A549 (cell line): ENCODE measurements at regions not wholly inside any gene's neighbourhood (a gene's known extent, or its start where the extent isn't known, plus 50 kb on each side); places are given as distances from the start of the nearest gene placed in this dataset.

Experiments
- ATAC-seq, 2 experiments: fragments of 200-7000 bp in 1 of 2; fragments of >200 bp in 1 of 2; cut with Nextera tagmentation in 1 of 2; cut with Tn5 transposase in 1 of 2; 3 replicates each; pipeline versions ENCODE4 v1.8.0 to v1.9.1; 2018 to 2020; ENCODE audit warnings: mild to moderate bottlenecking in 1 of 2, moderate library complexity in 1 of 2
- CTCF ChIA-PET: fragments of 300-600 bp; sonication (Branson Sonifier 250); formaldehyde crosslinking; extraction: SDS; loops from one replicate; lab custom pipeline; 2021; ENCODE audit warnings: antibody characterized with exemption, inconsistent platforms; lab: Yijun Ruan, JAX
- POLR2A ChIA-PET: fragments of 350-600 bp; formaldehyde crosslinking; extraction: SDS; loops from one replicate; lab custom pipeline; 2021; ENCODE audit warnings: antibody characterized with exemption, inconsistent platforms; lab: Yijun Ruan, JAX
- DNase-seq, 2 experiments: peaks; one replicate each; pipeline versions ENCODE4 v3.0.0 to v3.0.0-alpha.2; 2011 to 2016; ENCODE audit warnings: low read depth in 1 of 2, low spot score in 1 of 2
- FAIRE-seq: peaks from 2 replicates; lab custom pipeline; 2011; peaks lifted over from hg19 to GRCh38; lab: Jason Lieb, UNC
- H3K27ac ChIP-seq, 2 experiments: fragments of >200 bp; sonication (Bioruptor Twin); formaldehyde crosslinking; 3 replicates each; pipeline ENCODE4 v1.5.1; 2016 to 2017
- H3K4me1 ChIP-seq: fragments of >200 bp; sonication (Bioruptor Twin); formaldehyde crosslinking; 3 replicates; pipeline ENCODE4 v1.6.1; 2016
- H3K4me2 ChIP-seq: fragments of >200 bp; sonication (Bioruptor Twin); formaldehyde crosslinking; 3 replicates; pipeline ENCODE4 v1.6.1; 2016
- H3K4me3 ChIP-seq: fragments of >200 bp; sonication (Bioruptor Twin); formaldehyde crosslinking; 3 replicates; pipeline ENCODE4 v1.5.1; 2016
- H3K9me3 ChIP-seq: fragments of >200 bp; sonication (Bioruptor Twin); formaldehyde crosslinking; 3 replicates; pipeline ENCODE4 v1.6.1; 2016
- BHLHE40 ChIP-seq: IDR thresholded peaks from 2 replicates; pipeline ENCODE4 v1.6.1; 2012; ENCODE audit warnings: low read depth, low read length, inconsistent platforms
- CBX2 ChIP-seq: fragments of 200-600 bp; sonication (generic); IDR thresholded peaks from 2 replicates; pipeline ENCODE4 v1.6.1; 2016; ENCODE audit warnings: low read depth, mild to moderate bottlenecking, borderline replicate concordance
- CHD2 ChIP-seq: fragments of 150-350 bp; IDR thresholded peaks from 2 replicates; pipeline ENCODE4 v1.6.1; 2014; ENCODE audit warnings: low read length; ENCODE audit not compliant: partially characterized antibody
- CHD4 ChIP-seq: fragments of 200-600 bp; sonication (generic); IDR thresholded peaks from 2 replicates; pipeline ENCODE4 v1.6.1; 2016; ENCODE audit warnings: antibody characterized with exemption, mild to moderate bottlenecking, borderline replicate concordance
- CTCF ChIP-seq: fragments of >200 bp; sonication (Bioruptor Twin); formaldehyde crosslinking; IDR thresholded peaks from 3 replicates; pipeline ENCODE4 v1.5.1; 2016
- E2F6 ChIP-seq: IDR thresholded peaks from 2 replicates; pipeline ENCODE4 v1.6.1; 2012; ENCODE audit warnings: low read depth, borderline replicate concordance
- EHF ChIP-seq: fragments of 250-450 bp; sonication (Bioruptor Pico); IDR thresholded peaks from 2 replicates; pipeline ENCODE4 v1.5.0; 2020; ENCODE audit warnings: mild to moderate bottlenecking
- EP300 ChIP-seq, 2 experiments: fragments of >200 bp; sonication (Bioruptor Twin); formaldehyde crosslinking; IDR thresholded peaks; 2 replicates in 1 of 2; 3 replicates in 1 of 2; pipeline ENCODE4 v1.6.1; 2016 to 2017
- FOSB ChIP-seq: fragments of 250-450 bp; sonication (Bioruptor Pico); IDR thresholded peaks from 2 replicates; pipeline ENCODE4 v1.5.0; 2020; ENCODE audit warnings: mild to moderate bottlenecking, moderate library complexity
- HDAC2 ChIP-seq: fragments of 200-600 bp; sonication (generic); IDR thresholded peaks from 2 replicates; pipeline ENCODE4 v1.6.1; 2016
- HES2 ChIP-seq: fragments of >200 bp; sonication (Bioruptor Twin); formaldehyde crosslinking; IDR thresholded peaks from 2 replicates; pipeline ENCODE4 v1.6.1; 2016
- HEYL ChIP-seq: fragments of 250-450 bp; sonication (Bioruptor Pico); IDR thresholded peaks from 2 replicates; pipeline ENCODE4 v1.8.0; 2021; ENCODE audit warnings: mild to moderate bottlenecking, moderate library complexity
- KDM1A ChIP-seq: fragments of 200-600 bp; sonication (generic); IDR thresholded peaks from 2 replicates; pipeline ENCODE4 v1.6.1; 2016; ENCODE audit warnings: low read depth, mild to moderate bottlenecking
- KDM5A ChIP-seq: fragments of 200-600 bp; sonication (generic); IDR thresholded peaks from 2 replicates; pipeline ENCODE4 v1.6.1; 2016; ENCODE audit warnings: antibody characterized with exemption, mild to moderate bottlenecking
- MAFK ChIP-seq: fragments of 450-650 bp; IDR thresholded peaks from 2 replicates; pipeline ENCODE4 v1.6.1; 2014; ENCODE audit not compliant: partially characterized antibody
- MAX ChIP-seq: IDR thresholded peaks from 2 replicates; pipeline ENCODE4 v1.6.1; 2012
- NFE2L2 ChIP-seq: fragments of 150-350 bp; conservative IDR thresholded peaks from 2 replicates; pipeline ENCODE4 v1.6.1; 2014; ENCODE audit warnings: low read length
- POLR2A ChIP-seq: IDR thresholded peaks from 2 replicates; pipeline ENCODE4 v1.6.1; 2012; ENCODE audit warnings: mild to moderate bottlenecking, low read length
- RAD21 ChIP-seq, 2 experiments: fragments of >200 bp in 1 of 2; sonication (Bioruptor Twin) in 1 of 2; formaldehyde crosslinking in 1 of 2; IDR thresholded peaks in 1 of 2; conservative IDR thresholded peaks in 1 of 2; 2 replicates in 1 of 2; 3 replicates in 1 of 2; pipeline ENCODE4 v1.6.1; 2012 to 2018; ENCODE audit warnings: inconsistent platforms in 1 of 2
- RARB ChIP-seq: fragments of 250-450 bp; sonication (Bioruptor Pico); IDR thresholded peaks from 2 replicates; pipeline ENCODE4 v1.8.0; 2021; ENCODE audit warnings: mild to moderate bottlenecking, moderate library complexity
- RFX5 ChIP-seq: fragments of 450-650 bp; IDR thresholded peaks from 2 replicates; pipeline ENCODE4 v1.7.1; 2014; ENCODE audit warnings: antibody characterized with exemption, mild to moderate bottlenecking, moderate library complexity
- SREBF2 ChIP-seq: fragments of 450-650 bp; IDR thresholded peaks from 2 replicates; pipeline ENCODE4 v1.6.1; 2014; ENCODE audit warnings: mild to moderate bottlenecking, moderate library complexity
- TFCP2L1 ChIP-seq: fragments of 250-450 bp; sonication (Bioruptor Pico); IDR thresholded peaks from 2 replicates; pipeline ENCODE4 v1.5.0; 2021; ENCODE audit warnings: mild to moderate bottlenecking
- USF2 ChIP-seq: fragments of 450-650 bp; IDR thresholded peaks from 2 replicates; pipeline ENCODE4 v1.6.1; 2014; ENCODE audit warnings: antibody characterized with exemption
- ZC3H11A ChIP-seq: fragments of 450-650 bp; IDR thresholded peaks from 2 replicates; pipeline ENCODE4 v1.6.1; 2014; ENCODE audit warnings: antibody characterized with exemption, mild to moderate bottlenecking
- ZNF302 ChIP-seq: fragments of 250-450 bp; sonication (Bioruptor Pico); IDR thresholded peaks from 2 replicates; pipeline ENCODE4 v1.9.0; 2021; ENCODE audit warnings: inconsistent platforms, mild to moderate bottlenecking, moderate library complexity
- WGBS: methylation state at CpG from one replicate; pipeline ENCODE4 v1.1.6; 2017; ENCODE audit errors: missing lambda C conversion rate; 5-methylcytosine and 5-hydroxymethylcytosine counted together

- Histone ChIP-seq H3K4me3 (no peak overlapping the region), H3K9me3 (no peaks in the 10 kb centered on the region), H3K27ac (no peak overlapping the region), H3K4me1 (no peaks in the 10 kb centered on the region), H3K4me2 (no peak overlapping the region)
- ATAC-seq (no peak), FAIRE-seq (no peak), DNase-seq (no peak)
- POLR2A ChIA-PET, result no interaction called here
- 73% methylated on average over 5 of the region's 5 CpGs for WGBS
- TF ChIP-seq SREBF2 (no peak), RAD21 (conservative IDR thresholded peaks at IDR 0.05 in 1 of 2, IDR thresholded peaks at IDR 0.05 in 1 of 2) (no peak), KDM5A (no peak), EP300 (IDR thresholded peaks at IDR 0.05) (no peak), RARB (no peak), MAX (no peak), ZC3H11A (no peak), HDAC2 (no peak), HES2 (no peak), KDM1A (no peak), EHF (CRISPR knock-in tag) (no peak), USF2 (no peak), CBX2 (no peak), RFX5 (no peak), POLR2A (no peak), BHLHE40 (no peak), FOSB (no peak), CTCF (no peak), NFE2L2 (no peak), TFCP2L1 (CRISPR knock-in tag) (no peak)
- CTCF ChIA-PET, result no interaction called here
Measured at GRCh38 chr11:91872243-91872642, 352.4 kb upstream of the FAT3 start.

GRCh38 chr11:91871791-91872190, 352.8 kb upstream of the FAT3 start:
- no peak for FAIRE-seq
- H3K9me3 ChIP-seq, result no peaks in the 10 kb centered on the region
- WGBS, result 55% methylated on average over 1 of the region's 1 CpG
- no peak overlapping the region for H3K27ac ChIP-seq
- H3K4me3 ChIP-seq, result no peak overlapping the region
- H3K4me1 ChIP-seq, result no peaks in the 10 kb centered on the region
- ATAC-seq, result no peak
- TF ChIP-seq ZNF302 (CRISPR knock-in tag), result no peak
- TF ChIP-seq HEYL (CRISPR knock-in tag), result no peak
- TF ChIP-seq CBX2, result no peak
- TF ChIP-seq HES2, result no peak
- no peak for TF ChIP-seq CHD2
- no peak for TF ChIP-seq MAFK
- TF ChIP-seq CHD4, result no peak
- no peak overlapping the region for H3K4me2 ChIP-seq
- no peak for DNase-seq
- ChIA-PET CTCF (no interaction called here), POLR2A (no interaction called here)

GRCh38 chr11:91871048-91871447, 353.6 kb upstream of the FAT3 start:
- TF ChIP-seq E2F6 (no peak), MAFK (peak; percentile 49)
- ATAC-seq (no peak), FAIRE-seq (no peak), DNase-seq (no peak)
- no peak overlapping the region for H3K27ac ChIP-seq
- no peak overlapping the region for H3K4me3 ChIP-seq
- H3K9me3 ChIP-seq, result no peaks in the 10 kb centered on the region
- no peaks in the 10 kb centered on the region for H3K4me1 ChIP-seq
- ChIA-PET POLR2A (no interaction called here), CTCF (no interaction called here)
- no peak overlapping the region for H3K4me2 ChIP-seq
- WGBS, result 82% methylated on average over 2 of the region's 2 CpGs
